ENCODE measurements at regions not wholly inside any gene's neighbourhood (a gene's known extent, or its start where the extent isn't known, plus 50 kb on each side); places are given as distances from the start of the nearest gene placed in this dataset.

GRCh38 chr4:41880840-41881831 lies 54.1 kb upstream of the TMEM33 start:
- TF ChIP-seq EZH2phosphoT487 (IDR thresholded peaks at IDR 0.05; ENCODE audit: low read length) = no peak
- TF ChIP-seq CTCF (IDR thresholded peaks at IDR 0.05; ENCODE audit: low read length) = no peak
- TF ChIP-seq EZH2 (optimal IDR thresholded peaks at IDR 0.05; ENCODE audit: low read depth, low read length) = no peak
- no peaks in the 10 kb centered on the region for H3K9me2 ChIP-seq (replicated peaks; ENCODE audit: insufficient read depth, low read length)
- H3K27ac ChIP-seq (ENCODE audit: low read length) = no peak overlapping the region
- no peaks in the 10 kb centered on the region for H3K79me2 ChIP-seq (ENCODE audit: low read length)
- H3K36me3 ChIP-seq (replicated peaks; ENCODE audit: insufficient read depth, low read length) = no peaks in the 10 kb centered on the region
- no peak for DNase-seq
- H3K9me3 ChIP-seq (replicated peaks; ENCODE audit: insufficient read depth, low read length) = no peaks in the 10 kb centered on the region
- peaks cover 17% of the 10 kb centered on the region for H3K27me3 ChIP-seq (replicated peaks; ENCODE audit: insufficient read depth, low read length)
- no peak overlapping the region for H3K9ac ChIP-seq (ENCODE audit: low read length)
- no peaks in the 10 kb centered on the region for H3K4me1 ChIP-seq (ENCODE audit: low read length)
- H3K4me3 ChIP-seq (ENCODE audit: low read length) = no peak overlapping the region
- no peaks in the 10 kb centered on the region for H3F3A ChIP-seq (ENCODE audit: insufficient read depth, low read length)
- H3K4me2 ChIP-seq (ENCODE audit: low read depth, low read length) = peak overlapping the region; percentile 79; the same call in 1 of the 2 replicates
- H2AFZ ChIP-seq (ENCODE audit: low read length) = no peak overlapping the region
- no peaks in the 10 kb centered on the region for H4K20me1 ChIP-seq (ENCODE audit: insufficient read depth, low read length)

GRCh38 chr4:41880022-41880837 lies 55.0 kb upstream of the TMEM33 start:
- no peaks in the 10 kb centered on the region for H3K4me1 ChIP-seq (ENCODE audit: low read length)
- no peak overlapping the region for H3K9ac ChIP-seq (ENCODE audit: low read length)
- no peak for DNase-seq
- TF ChIP-seq EZH2 (optimal IDR thresholded peaks at IDR 0.05; ENCODE audit: low read depth, low read length) = no peak
- no peak for TF ChIP-seq CTCF (IDR thresholded peaks at IDR 0.05; ENCODE audit: low read length)
- no peak for TF ChIP-seq EZH2phosphoT487 (IDR thresholded peaks at IDR 0.05; ENCODE audit: low read length)
- H3K4me3 ChIP-seq (ENCODE audit: low read length) = no peak overlapping the region
- H3K9me3 ChIP-seq (replicated peaks; ENCODE audit: insufficient read depth, low read length) = no peaks in the 10 kb centered on the region
- no peaks in the 10 kb centered on the region for H4K20me1 ChIP-seq (ENCODE audit: insufficient read depth, low read length)
- no peak overlapping the region for H2AFZ ChIP-seq (ENCODE audit: low read length)
- no peak overlapping the region for H3K4me2 ChIP-seq (ENCODE audit: low read depth, low read length)
- no peaks in the 10 kb centered on the region for H3K9me2 ChIP-seq (replicated peaks; ENCODE audit: insufficient read depth, low read length)
- no peaks in the 10 kb centered on the region for H3K36me3 ChIP-seq (replicated peaks; ENCODE audit: insufficient read depth, low read length)
- no peak overlapping the region for H3K27ac ChIP-seq (ENCODE audit: low read length)
- no peaks in the 10 kb centered on the region for H3K79me2 ChIP-seq (ENCODE audit: low read length)
- peaks cover 17% of the 10 kb centered on the region for H3K27me3 ChIP-seq (replicated peaks; ENCODE audit: insufficient read depth, low read length)
- no peaks in the 10 kb centered on the region for H3F3A ChIP-seq (ENCODE audit: insufficient read depth, low read length)

- no peak overlapping the region for H3K4me2 ChIP-seq (ENCODE audit: low read depth, low read length)
- no peaks in the 10 kb centered on the region for H3K9me2 ChIP-seq (replicated peaks; ENCODE audit: insufficient read depth, low read length)
- H3K27me3 ChIP-seq (replicated peaks; ENCODE audit: insufficient read depth, low read length) = peaks cover 17% of the 10 kb centered on the region
- no peak overlapping the region for H2AFZ ChIP-seq (ENCODE audit: low read length)
- no peaks in the 10 kb centered on the region for H3K79me2 ChIP-seq (ENCODE audit: low read length)
- no peaks in the 10 kb centered on the region for H3K36me3 ChIP-seq (replicated peaks; ENCODE audit: insufficient read depth, low read length)
- H3K9me3 ChIP-seq (replicated peaks; ENCODE audit: insufficient read depth, low read length) = no peaks in the 10 kb centered on the region
- no peak for DNase-seq
- no peak overlapping the region for H3K9ac ChIP-seq (ENCODE audit: low read length)
- H3K4me1 ChIP-seq (ENCODE audit: low read length) = no peaks in the 10 kb centered on the region
- H3K4me3 ChIP-seq (ENCODE audit: low read length) = no peak overlapping the region
- no peak for TF ChIP-seq EZH2phosphoT487 (IDR thresholded peaks at IDR 0.05; ENCODE audit: low read length)
- no peak for TF ChIP-seq EZH2 (optimal IDR thresholded peaks at IDR 0.05; ENCODE audit: low read depth, low read length)
- TF ChIP-seq CTCF (IDR thresholded peaks at IDR 0.05; ENCODE audit: low read length) = no peak
- no peaks in the 10 kb centered on the region for H4K20me1 ChIP-seq (ENCODE audit: insufficient read depth, low read length)
- H3K27ac ChIP-seq (ENCODE audit: low read length) = no peak overlapping the region
- no peaks in the 10 kb centered on the region for H3F3A ChIP-seq (ENCODE audit: insufficient read depth, low read length)
Observed at GRCh38 chr4:41879552-41879951, 55.7 kb upstream of the TMEM33 start.
